SK-N-SH treated with all-trans-retinoic acid at 6 μM for 48 hours (cell line): ENCODE measurements at regions not wholly inside any gene's neighbourhood (a gene's known extent, or its start where the extent isn't known, plus 50 kb on each side); places are given as distances from the start of the nearest gene placed in this dataset.

Experiments used
- ATAC-seq: fragments of 200-7000 bp; cut with Tn5 transposase; 3 replicates; pipeline ENCODE4 v1.9.1; 2020; ENCODE audit warnings: mild to moderate bottlenecking, moderate library complexity
- ARNTL ChIP-seq: fragments of 450-650 bp; formaldehyde crosslinking; IDR thresholded peaks from 2 replicates; pipeline ENCODE4 v1.5.0; 2020; ENCODE audit warnings: low read depth, mild to moderate bottlenecking, moderate library complexity, borderline replicate concordance
- BACH2 ChIP-seq: fragments of 250-450 bp; sonication (Bioruptor Pico); IDR thresholded peaks from 2 replicates; pipeline ENCODE4 v1.9.0; 2021; ENCODE audit warnings: mild to moderate bottlenecking, borderline replicate concordance
- CREB5 ChIP-seq: fragments of 250-450 bp; sonication (Bioruptor Pico); IDR thresholded peaks from 2 replicates; pipeline ENCODE4 v1.5.1; 2020; ENCODE audit warnings: low read depth, mild to moderate bottlenecking, moderate library complexity
- CSDC2 ChIP-seq: fragments of 250-450 bp; sonication (Bioruptor Pico); IDR thresholded peaks from 2 replicates; pipeline ENCODE4 v1.5.0; 2020; ENCODE audit warnings: mild to moderate bottlenecking, moderate library complexity
- ESRRG ChIP-seq: fragments of 250-450 bp; sonication (Bioruptor Pico); IDR thresholded peaks from 2 replicates; pipeline ENCODE4 v1.6.1; 2021; ENCODE audit warnings: mild to moderate bottlenecking
- ISL1 ChIP-seq: fragments of 250-450 bp; sonication (Bioruptor Pico); IDR thresholded peaks from 2 replicates; pipeline ENCODE4 v2.1.2; 2022; ENCODE audit warnings: mild to moderate bottlenecking, moderate library complexity
- OSR1 ChIP-seq: fragments of 250-450 bp; sonication (Bioruptor Pico); IDR thresholded peaks from 2 replicates; pipeline ENCODE4 v1.8.0; 2022; ENCODE audit warnings: moderate library complexity, mild to moderate bottlenecking, inconsistent platforms
- PPARA ChIP-seq: fragments of 250-450 bp; sonication (Bioruptor Pico); IDR thresholded peaks from 2 replicates; pipeline ENCODE4 v1.5.0; 2020; ENCODE audit warnings: mild to moderate bottlenecking, borderline replicate concordance
- SNAI2 ChIP-seq: fragments of 250-450 bp; sonication (Bioruptor Pico); IDR thresholded peaks from 2 replicates; pipeline ENCODE4 v1.5.0; 2020; ENCODE audit warnings: mild to moderate bottlenecking, moderate library complexity
- TCF4 ChIP-seq: fragments of 250-450 bp; sonication (Bioruptor Pico); IDR thresholded peaks from 2 replicates; pipeline ENCODE4 v1.8.0; 2021; ENCODE audit warnings: mild to moderate bottlenecking, moderate library complexity, borderline replicate concordance
- TOX ChIP-seq: fragments of 250-450 bp; sonication (Bioruptor Pico); IDR thresholded peaks from 2 replicates; pipeline ENCODE4 v1.8.0; 2021; ENCODE audit warnings: mild to moderate bottlenecking, moderate library complexity, borderline replicate concordance
- ZC3H10 ChIP-seq: fragments of 250-450 bp; sonication (Bioruptor Pico); IDR thresholded peaks from 2 replicates; pipeline ENCODE4 v1.5.1; 2021; ENCODE audit warnings: mild to moderate bottlenecking, moderate library complexity
- ZFP3 ChIP-seq: fragments of 250-450 bp; sonication (Bioruptor Pico); IDR thresholded peaks from 2 replicates; pipeline ENCODE4 v1.5.0; 2020; ENCODE audit warnings: mild to moderate bottlenecking, moderate library complexity
- ZFP30 ChIP-seq: fragments of 450-650 bp; formaldehyde crosslinking; IDR thresholded peaks from 2 replicates; pipeline ENCODE4 v1.5.0; 2022; ENCODE audit warnings: mild to moderate bottlenecking, moderate library complexity
- ZNF565 ChIP-seq: fragments of 450-650 bp; formaldehyde crosslinking; conservative IDR thresholded peaks from 2 replicates; pipeline ENCODE4 v1.5.0; 2020; ENCODE audit warnings: low read depth, mild to moderate bottlenecking, moderate library complexity
- ZNF70 ChIP-seq: fragments of 450-650 bp; formaldehyde crosslinking; IDR thresholded peaks from 2 replicates; pipeline ENCODE4 v1.5.0; 2020; ENCODE audit warnings: mild to moderate bottlenecking, moderate library complexity
- ZNF8 ChIP-seq: fragments of 450-650 bp; formaldehyde crosslinking; IDR thresholded peaks from 2 replicates; pipeline ENCODE4 v1.5.0; 2020; ENCODE audit warnings: mild to moderate bottlenecking, moderate library complexity
- TF ChIP-seq, protein P1 (sequence below): fragments of 250-450 bp; sonication (Bioruptor Pico); IDR thresholded peaks from 2 replicates; pipeline ENCODE4 v1.5.1; 2021; ENCODE audit warnings: mild to moderate bottlenecking, moderate library complexity
- TF ChIP-seq, protein P2 (sequence below): fragments of 250-450 bp; sonication (Bioruptor Pico); IDR thresholded peaks from 2 replicates; pipeline ENCODE4 v1.5.0; 2020; ENCODE audit warnings: mild to moderate bottlenecking, moderate library complexity
- TF ChIP-seq, protein P3 (sequence below): fragments of 250-450 bp; sonication (Bioruptor Pico); IDR thresholded peaks from 2 replicates; pipeline ENCODE4 v1.8.0; 2021; ENCODE audit warnings: low read depth, mild to moderate bottlenecking, moderate library complexity, borderline replicate concordance

DNA sequence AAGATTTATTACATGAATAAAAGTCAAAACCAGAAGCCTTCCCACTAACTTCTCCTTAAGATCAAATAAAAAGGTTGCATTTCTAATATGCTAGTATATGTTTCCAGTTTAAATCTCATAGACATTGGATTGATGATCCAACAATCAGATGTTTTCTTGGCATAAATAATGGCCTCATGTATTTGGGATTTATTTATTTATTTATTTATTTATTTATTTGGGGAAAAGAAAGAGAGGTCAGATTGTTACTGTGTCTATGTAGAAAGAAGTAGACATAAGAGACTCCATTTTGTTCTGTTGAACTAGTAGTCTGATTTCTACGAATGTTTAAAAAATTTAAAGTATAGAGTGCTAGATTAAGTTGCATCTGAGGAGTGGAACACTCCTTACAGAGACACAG lies 422.4 kb downstream of the ADGRL2 start:
- no peak for ATAC-seq
- TF ChIP-seq, protein P1, sequence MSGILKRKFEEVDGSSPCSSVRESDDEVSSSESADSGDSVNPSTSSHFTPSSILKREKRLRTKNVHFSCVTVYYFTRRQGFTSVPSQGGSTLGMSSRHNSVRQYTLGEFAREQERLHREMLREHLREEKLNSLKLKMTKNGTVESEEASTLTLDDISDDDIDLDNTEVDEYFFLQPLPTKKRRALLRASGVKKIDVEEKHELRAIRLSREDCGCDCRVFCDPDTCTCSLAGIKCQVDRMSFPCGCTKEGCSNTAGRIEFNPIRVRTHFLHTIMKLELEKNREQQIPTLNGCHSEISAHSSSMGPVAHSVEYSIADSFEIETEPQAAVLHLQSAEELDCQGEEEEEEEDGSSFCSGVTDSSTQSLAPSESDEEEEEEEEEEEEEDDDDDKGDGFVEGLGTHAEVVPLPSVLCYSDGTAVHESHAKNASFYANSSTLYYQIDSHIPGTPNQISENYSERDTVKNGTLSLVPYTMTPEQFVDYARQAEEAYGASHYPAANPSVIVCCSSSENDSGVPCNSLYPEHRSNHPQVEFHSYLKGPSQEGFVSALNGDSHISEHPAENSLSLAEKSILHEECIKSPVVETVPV: no peak
- TF ChIP-seq, protein P2, sequence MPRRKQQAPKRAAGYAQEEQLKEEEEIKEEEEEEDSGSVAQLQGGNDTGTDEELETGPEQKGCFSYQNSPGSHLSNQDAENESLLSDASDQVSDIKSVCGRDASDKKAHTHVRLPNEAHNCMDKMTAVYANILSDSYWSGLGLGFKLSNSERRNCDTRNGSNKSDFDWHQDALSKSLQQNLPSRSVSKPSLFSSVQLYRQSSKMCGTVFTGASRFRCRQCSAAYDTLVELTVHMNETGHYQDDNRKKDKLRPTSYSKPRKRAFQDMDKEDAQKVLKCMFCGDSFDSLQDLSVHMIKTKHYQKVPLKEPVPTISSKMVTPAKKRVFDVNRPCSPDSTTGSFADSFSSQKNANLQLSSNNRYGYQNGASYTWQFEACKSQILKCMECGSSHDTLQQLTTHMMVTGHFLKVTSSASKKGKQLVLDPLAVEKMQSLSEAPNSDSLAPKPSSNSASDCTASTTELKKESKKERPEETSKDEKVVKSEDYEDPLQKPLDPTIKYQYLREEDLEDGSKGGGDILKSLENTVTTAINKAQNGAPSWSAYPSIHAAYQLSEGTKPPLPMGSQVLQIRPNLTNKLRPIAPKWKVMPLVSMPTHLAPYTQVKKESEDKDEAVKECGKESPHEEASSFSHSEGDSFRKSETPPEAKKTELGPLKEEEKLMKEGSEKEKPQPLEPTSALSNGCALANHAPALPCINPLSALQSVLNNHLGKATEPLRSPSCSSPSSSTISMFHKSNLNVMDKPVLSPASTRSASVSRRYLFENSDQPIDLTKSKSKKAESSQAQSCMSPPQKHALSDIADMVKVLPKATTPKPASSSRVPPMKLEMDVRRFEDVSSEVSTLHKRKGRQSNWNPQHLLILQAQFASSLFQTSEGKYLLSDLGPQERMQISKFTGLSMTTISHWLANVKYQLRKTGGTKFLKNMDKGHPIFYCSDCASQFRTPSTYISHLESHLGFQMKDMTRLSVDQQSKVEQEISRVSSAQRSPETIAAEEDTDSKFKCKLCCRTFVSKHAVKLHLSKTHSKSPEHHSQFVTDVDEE (CRISPR knock-in tag): no peak
- TF ChIP-seq, protein P3, sequence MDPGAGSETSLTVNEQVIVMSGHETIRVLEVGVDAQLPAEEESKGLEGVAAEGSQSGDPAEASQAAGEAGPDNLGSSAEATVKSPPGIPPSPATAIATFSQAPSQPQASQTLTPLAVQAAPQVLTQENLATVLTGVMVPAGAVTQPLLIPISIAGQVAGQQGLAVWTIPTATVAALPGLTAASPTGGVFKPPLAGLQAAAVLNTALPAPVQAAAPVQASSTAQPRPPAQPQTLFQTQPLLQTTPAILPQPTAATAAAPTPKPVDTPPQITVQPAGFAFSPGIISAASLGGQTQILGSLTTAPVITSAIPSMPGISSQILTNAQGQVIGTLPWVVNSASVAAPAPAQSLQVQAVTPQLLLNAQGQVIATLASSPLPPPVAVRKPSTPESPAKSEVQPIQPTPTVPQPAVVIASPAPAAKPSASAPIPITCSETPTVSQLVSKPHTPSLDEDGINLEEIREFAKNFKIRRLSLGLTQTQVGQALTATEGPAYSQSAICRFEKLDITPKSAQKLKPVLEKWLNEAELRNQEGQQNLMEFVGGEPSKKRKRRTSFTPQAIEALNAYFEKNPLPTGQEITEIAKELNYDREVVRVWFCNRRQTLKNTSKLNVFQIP (CRISPR knock-in tag): no peak
- no peak for TF ChIP-seq ZNF8 (CRISPR knock-in tag)
- no peak for TF ChIP-seq ZC3H10 (CRISPR knock-in tag)
- TF ChIP-seq, all 23 proteins: peak for 0

DNA sequence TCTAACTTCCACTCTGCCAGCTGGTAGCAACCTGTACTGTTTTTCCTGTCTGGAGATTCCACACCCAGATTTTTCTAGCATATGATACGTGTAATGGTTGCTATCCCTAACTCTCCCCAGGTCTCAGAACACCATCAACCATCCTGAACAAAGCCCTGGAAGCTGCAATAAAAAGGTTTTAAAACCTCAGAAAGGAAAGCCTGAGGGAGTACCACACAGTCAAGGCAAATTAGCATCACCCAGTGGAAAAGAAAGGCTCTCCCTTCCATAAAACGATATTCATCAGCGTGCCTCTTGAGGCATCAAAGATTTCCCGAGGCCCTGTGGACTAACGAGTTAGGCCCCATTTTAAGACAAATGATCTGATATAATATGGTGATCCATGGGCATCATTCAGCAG lies 421.0 kb downstream of the ADGRL2 start:
- TF ChIP-seq PPARA (CRISPR knock-in tag) (no peak), ZNF70 (CRISPR knock-in tag) (no peak), SNAI2 (CRISPR knock-in tag) (no peak), ZFP3 (no peak), ESRRG (no peak), ARNTL (CRISPR knock-in tag) (no peak), TOX (no peak), CSDC2 (CRISPR knock-in tag) (no peak), ZFP30 (no peak), OSR1 (CRISPR knock-in tag) (no peak), ZNF8 (CRISPR knock-in tag) (no peak), BACH2 (CRISPR knock-in tag) (no peak), TCF4 (CRISPR knock-in tag) (no peak)
- TF ChIP-seq, protein P2 (CRISPR knock-in tag): no peak
- TF ChIP-seq, protein P1: no peak
- TF ChIP-seq, protein P3 (CRISPR knock-in tag): no peak
- TF ChIP-seq, all 23 proteins: peak for 0
- ATAC-seq: no peak

DNA sequence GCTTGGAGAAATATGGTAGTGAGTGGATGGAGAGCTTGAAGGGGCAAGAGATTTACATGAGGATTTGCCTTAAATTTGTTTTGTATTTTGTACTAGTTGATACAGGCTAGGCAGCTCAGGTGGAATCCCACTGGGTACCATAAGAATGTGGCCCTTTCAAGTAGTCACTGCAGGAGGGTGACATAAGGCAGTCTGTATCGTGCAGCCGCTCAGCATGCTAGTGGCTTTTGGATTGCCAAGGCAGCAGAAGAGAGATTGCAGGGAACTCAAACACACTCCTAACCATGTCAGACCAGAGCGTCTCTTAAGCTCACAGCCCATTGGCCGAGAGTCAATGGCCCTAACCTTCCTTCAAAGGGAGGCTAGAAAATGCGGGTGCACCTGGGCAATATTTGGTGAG lies 420.0 kb downstream of the ADGRL2 start:
- no peak for ATAC-seq
- no peak for TF ChIP-seq ZNF565 (CRISPR knock-in tag)
- TF ChIP-seq TOX: no peak
- TF ChIP-seq ARNTL (CRISPR knock-in tag): no peak
- TF ChIP-seq ZFP3: no peak
- TF ChIP-seq ZFP30: no peak
- TF ChIP-seq ISL1 (CRISPR knock-in tag): no peak
- no peak for TF ChIP-seq CREB5
- TF ChIP-seq, protein P2 (CRISPR knock-in tag): no peak
- no peak for TF ChIP-seq ZNF70 (CRISPR knock-in tag)
- no peak for TF ChIP-seq ZNF8 (CRISPR knock-in tag)
- no peak for TF ChIP-seq ESRRG
- no peak for TF ChIP-seq SNAI2 (CRISPR knock-in tag)
- TF ChIP-seq CSDC2 (CRISPR knock-in tag): no peak
- no peak for TF ChIP-seq OSR1 (CRISPR knock-in tag)
